ENCODE measurements at regions not wholly inside any gene's neighbourhood (a gene's known extent, or its start where the extent isn't known, plus 50 kb on each side); places are given as distances from the start of the nearest gene placed in this dataset.

- TF ChIP-seq IRF3 (IDR thresholded peaks at IDR 0.05; ENCODE audit: low read depth, low read length) = no peak
- TF ChIP-seq USF1 (IDR thresholded peaks at IDR 0.05; ENCODE audit: borderline replicate concordance, low read depth) = no peak
- TF ChIP-seq PBX3 (IDR thresholded peaks at IDR 0.05) = no peak
- no peak for TF ChIP-seq FOSL2 (IDR thresholded peaks at IDR 0.05; ENCODE audit: borderline replicate concordance, low read depth)
- no peak for TF ChIP-seq NFIC (IDR thresholded peaks at IDR 0.05; ENCODE audit: borderline replicate concordance)
Observed at GRCh38 chr1:222058249-222058648, 316.4 kb upstream of the DUSP10 start (continued).

- H3K79me2 ChIP-seq (ENCODE audit: insufficient read depth) = no peaks in the 10 kb centered on the region
- H3K4me2 ChIP-seq = no peak overlapping the region
- TF ChIP-seq FOXJ3 (CRISPR knock-in tag; IDR thresholded peaks at IDR 0.05) = no peak
- TF ChIP-seq NRF1 (IDR thresholded peaks at IDR 0.05; ENCODE audit: low read depth, low read length) = no peak
- no peak for TF ChIP-seq CHD2 (IDR thresholded peaks at IDR 0.05; ENCODE audit: low read length, partially characterized antibody)
- TF ChIP-seq RXRA (IDR thresholded peaks at IDR 0.05; ENCODE audit: borderline replicate concordance, low read depth) = no peak
- no peak for TF ChIP-seq FOXM1 (IDR thresholded peaks at IDR 0.05; ENCODE audit: low read depth)
- no peak for TF ChIP-seq RCOR1 (IDR thresholded peaks at IDR 0.05; ENCODE audit: low read length)
- TF ChIP-seq ELF1 (IDR thresholded peaks at IDR 0.05) = no peak
- no peak overlapping the region for H2AFZ ChIP-seq (ENCODE audit: low read depth)
- H3K4me1 ChIP-seq (ENCODE audit: control insufficient read depth in 1 of 2, insufficient read depth in 2 of 2, low read depth in 1 of 2, low read length in 1 of 2) = peaks cover 0 to 3% of the 10 kb centered on the region in 2 experiments; a peak in 1 of 4 replicates
- no peak overlapping the region for H3K9ac ChIP-seq
- 78% methylated on average over 3 of the region's 3 CpGs for WGBS (ENCODE audit: low lambda C conversion rate)
- no peaks in the 10 kb centered on the region for H3F3A ChIP-seq (replicated peaks; ENCODE audit: insufficient read depth)
- no peaks in the 10 kb centered on the region for H3K9me2 ChIP-seq
- ChIA-PET POLR2A (no interaction called here), CTCF (no interaction called here)
- H3K36me3 ChIP-seq (replicated peaks in 1 of 2; ENCODE audit: control insufficient read depth in 1 of 2, insufficient read depth in 2 of 2, low read length in 1 of 2) = no peaks in the 10 kb centered on the region
- no peaks in the 10 kb centered on the region for H4K20me1 ChIP-seq (ENCODE audit: insufficient read depth)
- H3K27ac ChIP-seq (ENCODE audit: low read depth in 2 of 2, low read length in 1 of 2) = no peak overlapping the region
- H3K4me3 ChIP-seq (ENCODE audit: low read depth in 2 of 2, low read length in 1 of 2) = no peak overlapping the region
- DNase-seq = no peak
- no peaks in the 10 kb centered on the region for H3K27me3 ChIP-seq (ENCODE audit: insufficient read depth)
- H3K9me3 ChIP-seq = no peaks in the 10 kb centered on the region
Observed at GRCh38 chr1:222057162-222057561, 315.3 kb upstream of the DUSP10 start.

GRCh38 chr1:222054416-222054815 is 312.5 kb upstream of the DUSP10 start:
- no peak overlapping the region for H3K4me3 ChIP-seq (ENCODE audit: low read depth in 2 of 2, low read length in 1 of 2)
- POLR2A ChIA-PET = no interaction called here
- H3K9me3 ChIP-seq = no peaks in the 10 kb centered on the region
- TF ChIP-seq FOXJ3 (CRISPR knock-in tag; IDR thresholded peaks at IDR 0.05) (no peak), SIN3A (IDR thresholded peaks at IDR 0.05; ENCODE audit: borderline replicate concordance, low read depth, low read length) (no peak), GABPA (IDR thresholded peaks at IDR 0.05; ENCODE audit: low read depth) (no peak), TCF12 (IDR thresholded peaks at IDR 0.05) (no peak), NFIC (IDR thresholded peaks at IDR 0.05; ENCODE audit: borderline replicate concordance) (no peak), RAD21 (IDR thresholded peaks at IDR 0.05; ENCODE audit: low read length) (no peak), NRF1 (IDR thresholded peaks at IDR 0.05; ENCODE audit: low read depth, low read length) (no peak), MXI1 (IDR thresholded peaks at IDR 0.05; ENCODE audit: low read depth, low read length) (no peak), ZBTB33 (IDR thresholded peaks at IDR 0.05; ENCODE audit: borderline replicate concordance, low read depth) (no peak), ELF1 (IDR thresholded peaks at IDR 0.05) (no peak), GATA2 (CRISPR knock-in tag; IDR thresholded peaks at IDR 0.05) (no peak), TAF1 (IDR thresholded peaks at IDR 0.05; ENCODE audit: borderline replicate concordance, low read depth, low read length) (no peak), CHD2 (IDR thresholded peaks at IDR 0.05; ENCODE audit: low read length, partially characterized antibody) (no peak), USF2 (IDR thresholded peaks at IDR 0.05; ENCODE audit: borderline replicate concordance, low read depth, low read length) (no peak)
- 83% methylated on average over 3 of the region's 6 CpGs for WGBS (ENCODE audit: low lambda C conversion rate)
- no peak overlapping the region for H3K27ac ChIP-seq (ENCODE audit: low read depth in 2 of 2, low read length in 1 of 2)
- no peak overlapping the region for H3K4me2 ChIP-seq
- no peaks in the 10 kb centered on the region for H3K79me2 ChIP-seq (ENCODE audit: insufficient read depth)
- no peaks in the 10 kb centered on the region for H3K9me2 ChIP-seq
- CTCF ChIA-PET = interaction anchor here (0.7 kb wide), 1 partner anchor 401 kb away, joined by 3 read pairs; no protein-coding TSS in a partner anchor
- no peak overlapping the region for H2AFZ ChIP-seq (ENCODE audit: low read depth)
- H3K9ac ChIP-seq = no peak overlapping the region
- no peaks in the 10 kb centered on the region for H3F3A ChIP-seq (replicated peaks; ENCODE audit: insufficient read depth)
- no peak for DNase-seq
- no peaks in the 10 kb centered on the region for H4K20me1 ChIP-seq (ENCODE audit: insufficient read depth)
- no peaks in the 10 kb centered on the region for H3K36me3 ChIP-seq (replicated peaks in 1 of 2; ENCODE audit: control insufficient read depth in 1 of 2, insufficient read depth in 2 of 2, low read length in 1 of 2)
- no peaks in the 10 kb centered on the region for H3K27me3 ChIP-seq (ENCODE audit: insufficient read depth)
- peaks cover 0 to 4% of the 10 kb centered on the region in 2 experiments; a peak in 1 of 4 replicates for H3K4me1 ChIP-seq (ENCODE audit: control insufficient read depth in 1 of 2, insufficient read depth in 2 of 2, low read depth in 1 of 2, low read length in 1 of 2)
